Neural cell (in vitro differentiated cells): ENCODE measurements at regions not wholly inside any gene's neighbourhood (a gene's known extent, or its start where the extent isn't known, plus 50 kb on each side); places are given as distances from the start of the nearest gene placed in this dataset.

Source experiments
- H2AFZ ChIP-seq: fragments of 200-600, 300-800 bp; sonication (generic), shearing (Covaris generic); 2 replicates; pipeline ENCODE4 v1.6.0; 2014; ENCODE audit warnings: low read depth, mild to moderate bottlenecking, antibody characterized with exemption, low read length, moderate library complexity
- H3F3A ChIP-seq: fragments of 200-600 bp; shearing (Covaris generic); 2 replicates; pipeline ENCODE4 v1.6.1; 2016; ENCODE audit warnings: mild to moderate bottlenecking, moderate library complexity, mixed read lengths, antibody characterized with exemption, low read length; ENCODE audit not compliant: insufficient read depth, poor library complexity, severe bottlenecking
- H3K27ac ChIP-seq: fragments of 200-600, 300-800 bp; sonication (generic), shearing (Covaris generic); 2 replicates; pipeline ENCODE4 v1.5.1; 2014; ENCODE audit warnings: mild to moderate bottlenecking, low read length, moderate library complexity
- H3K27me3 ChIP-seq: fragments of 300-800, 200-600 bp; sonication (generic), shearing (Covaris generic); 2 replicates; pipeline ENCODE4 v1.6.0; 2014; ENCODE audit warnings: mild to moderate bottlenecking, low read depth, low read length, moderate library complexity; ENCODE audit not compliant: insufficient read depth
- H3K36me3 ChIP-seq: fragments of 300-800, 200-600 bp; sonication (generic), shearing (Covaris generic); 2 replicates; pipeline ENCODE4 v1.5.1; 2014; ENCODE audit warnings: mild to moderate bottlenecking, antibody characterized with exemption, low read length, moderate library complexity; ENCODE audit not compliant: insufficient read depth
- H3K4me2 ChIP-seq: fragments of 300-800, 200-600 bp; sonication (generic), shearing (Covaris generic); 2 replicates; pipeline ENCODE4 v1.6.0; 2014; ENCODE audit warnings: mild to moderate bottlenecking, low read length
- H3K4me3 ChIP-seq: fragments of 300-800, 200-600 bp; sonication (generic), shearing (Covaris generic); 2 replicates; pipeline ENCODE4 v1.5.1; 2014; ENCODE audit warnings: mild to moderate bottlenecking, low read length, moderate library complexity
- H3K79me2 ChIP-seq: fragments of 200-600 bp; shearing (Covaris generic); replicated peaks from 2 replicates; pipeline ENCODE4 v1.6.0; 2014; ENCODE audit warnings: mild to moderate bottlenecking, low read length, moderate library complexity; ENCODE audit not compliant: insufficient read depth
- H3K9ac ChIP-seq: fragments of 300-800, 200-600 bp; sonication (generic), shearing (Covaris generic); 2 replicates; pipeline ENCODE4 v1.6.1; 2016; ENCODE audit warnings: mild to moderate bottlenecking, low read length, mixed read lengths
- H3K9me2 ChIP-seq: fragments of 200-600 bp; shearing (Covaris generic); 2 replicates; pipeline ENCODE4 v1.6.1; 2016; ENCODE audit warnings: mild to moderate bottlenecking, low read length, mixed read lengths; ENCODE audit not compliant: insufficient read depth
- H3K9me3 ChIP-seq: fragments of 200-600, 300-800 bp; sonication (generic), shearing (Covaris generic); 2 replicates; pipeline ENCODE4 v1.6.1; 2016; ENCODE audit warnings: mild to moderate bottlenecking, mixed run types, low read length, moderate library complexity, mixed read lengths
- H4K20me1 ChIP-seq: fragments of 200-600 bp; shearing (Covaris generic); 2 replicates; pipeline ENCODE4 v1.6.1; 2016; ENCODE audit warnings: mild to moderate bottlenecking, mixed run types; ENCODE audit not compliant: insufficient read depth
- CTCF ChIP-seq: fragments of 450-650 bp; IDR thresholded peaks from 2 replicates; pipeline ENCODE4 v1.5.1; 2014; ENCODE audit warnings: antibody characterized with exemption, mild to moderate bottlenecking, moderate library complexity; ENCODE audit not compliant: poor library complexity, severe bottlenecking
- EP300 ChIP-seq: fragments of 450-650 bp; conservative IDR thresholded peaks from 2 replicates; pipeline ENCODE4 v1.6.1; 2014; ENCODE audit warnings: antibody characterized with exemption, mild to moderate bottlenecking, moderate library complexity; ENCODE audit not compliant: poor library complexity, severe bottlenecking
- EZH2 ChIP-seq: fragments of 200-600, 300-800 bp; shearing (Covaris generic), sonication (generic); IDR thresholded peaks from 2 replicates; pipeline ENCODE4 v1.6.1; 2014; ENCODE audit warnings: antibody characterized with exemption, low read length, borderline replicate concordance, mild to moderate bottlenecking; ENCODE audit not compliant: insufficient read depth, poor library complexity, severe bottlenecking
- MXI1 ChIP-seq: fragments of 450-650 bp; conservative IDR thresholded peaks from 2 replicates; pipeline ENCODE4 v1.6.1; 2014; ENCODE audit warnings: antibody characterized with exemption, mild to moderate bottlenecking; ENCODE audit not compliant: poor library complexity, severe bottlenecking
- POLR2AphosphoS5 ChIP-seq: IDR thresholded peaks from 2 replicates; pipeline ENCODE4 v1.6.1; 2012
- RAD21 ChIP-seq: fragments of 450-650 bp; conservative IDR thresholded peaks from 2 replicates; pipeline ENCODE4 v1.6.1; 2014; ENCODE audit warnings: antibody characterized with exemption, mild to moderate bottlenecking, moderate library complexity
- REST ChIP-seq: IDR thresholded peaks from 2 replicates; pipeline ENCODE4 v1.6.1; 2012; ENCODE audit warnings: borderline replicate concordance
- SMC3 ChIP-seq: fragments of 450-650 bp; conservative IDR thresholded peaks from 2 replicates; pipeline ENCODE4 v1.6.1; 2014; ENCODE audit warnings: antibody characterized with exemption, mild to moderate bottlenecking, moderate library complexity; ENCODE audit not compliant: poor library complexity
- TAF1 ChIP-seq: IDR thresholded peaks from 2 replicates; pipeline ENCODE4 v1.6.1; 2012; ENCODE audit warnings: low read depth

GRCh38 chr9:134215420-134215698, 51.0 kb upstream of the RNU6ATAC start:
- Histone ChIP-seq H3K9ac (peak overlapping the region; percentile 36), H3K9me2 (no peaks in the 10 kb centered on the region), H3K4me3 (no peak overlapping the region), H2AFZ (no peak overlapping the region), H3K27ac (no peak overlapping the region), H3K79me2 (no peaks in the 10 kb centered on the region), H3K27me3 (no peaks in the 10 kb centered on the region), H3K9me3 (no peaks in the 10 kb centered on the region), H3K36me3 (no peaks in the 10 kb centered on the region), H3K4me2 (no peak overlapping the region), H3F3A (no peaks in the 10 kb centered on the region), H4K20me1 (no peaks in the 10 kb centered on the region)
- TF ChIP-seq RAD21 (no peak), EZH2 (no peak), CTCF (no peak), MXI1 (no peak), REST (no peak), POLR2AphosphoS5 (no peak)

- TF ChIP-seq POLR2AphosphoS5 (no peak), RAD21 (no peak), EZH2 (no peak), CTCF (no peak), REST (no peak), TAF1 (no peak), MXI1 (no peak), SMC3 (no peak), EP300 (no peak)
- no peaks in the 10 kb centered on the region for H3K9me2 ChIP-seq
- no peaks in the 10 kb centered on the region for H3K79me2 ChIP-seq
- no peak overlapping the region for H3K4me2 ChIP-seq
- H3K36me3 ChIP-seq = no peaks in the 10 kb centered on the region
- H3F3A ChIP-seq = no peaks in the 10 kb centered on the region
- H3K27ac ChIP-seq = no peak overlapping the region
- H3K27me3 ChIP-seq = no peaks in the 10 kb centered on the region
- no peaks in the 10 kb centered on the region for H3K9me3 ChIP-seq
- H3K4me3 ChIP-seq = no peak overlapping the region
- H2AFZ ChIP-seq = no peak overlapping the region
- no peaks in the 10 kb centered on the region for H4K20me1 ChIP-seq
- H3K9ac ChIP-seq = peak overlapping the region; percentile 36
Measured at GRCh38 chr9:134215699-134216448, 51.5 kb upstream of the RNU6ATAC start.
